NCI-H1105 treated with DMSO at 0.1 percent for 48 hours (cell line): ENCODE measurements at regions not wholly inside any gene's neighbourhood (a gene's known extent, or its start where the extent isn't known, plus 50 kb on each side); places are given as distances from the start of the nearest gene placed in this dataset.
A peak's percentile ranks its signal among the peaks of the same experiment; 100 is the strongest.
"Not testable (repeated sequence)": the region's sequence is repeated elsewhere in the genome, so short reads cannot be mapped to it uniquely, and the experiment has no call there.

Experiments
- DNase-seq: peaks from one replicate; lab custom pipeline; 2025; lab: John Stamatoyannopoulos, UW

DNA sequence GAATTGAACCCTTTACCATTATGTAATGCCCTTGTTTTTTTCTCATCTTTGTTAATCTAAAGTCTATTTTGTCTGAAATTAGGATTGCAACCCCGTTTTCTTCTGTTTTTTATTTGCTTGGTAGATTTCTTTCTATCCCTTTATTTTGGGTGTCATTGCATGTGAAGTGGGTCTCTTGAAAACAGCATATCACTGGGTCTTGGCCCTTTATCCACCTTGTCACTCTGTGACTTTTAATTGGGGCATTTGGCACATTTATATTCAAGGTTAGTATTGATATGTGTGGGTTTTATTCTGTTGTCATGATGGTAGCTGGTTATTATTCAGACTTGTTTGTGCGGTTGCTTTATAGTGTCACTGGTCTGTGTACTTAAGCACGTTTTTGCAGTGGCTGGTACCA is 117.4 kb upstream of the MARCHF11 start:
- DNase-seq: no peak

DNA sequence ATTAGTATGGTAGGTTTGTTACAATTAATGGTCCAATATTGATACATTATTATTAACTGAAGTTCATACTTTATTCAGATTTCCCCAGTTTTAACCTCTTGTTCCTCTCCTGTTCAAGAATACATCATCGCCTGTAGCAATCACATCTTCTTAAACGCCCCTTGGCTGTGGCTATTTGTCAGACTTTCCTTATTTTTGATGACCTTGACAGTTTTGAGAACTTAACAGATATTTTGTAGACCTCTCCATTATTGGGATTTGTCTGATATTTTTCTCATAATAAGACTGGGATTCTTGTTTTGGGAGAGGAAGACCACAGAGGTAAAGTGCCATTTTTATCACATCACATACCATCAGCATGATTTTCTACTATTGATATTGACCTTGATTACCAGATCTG is 112.3 kb upstream of the MARCHF11 start:
- no peak for DNase-seq

DNA sequence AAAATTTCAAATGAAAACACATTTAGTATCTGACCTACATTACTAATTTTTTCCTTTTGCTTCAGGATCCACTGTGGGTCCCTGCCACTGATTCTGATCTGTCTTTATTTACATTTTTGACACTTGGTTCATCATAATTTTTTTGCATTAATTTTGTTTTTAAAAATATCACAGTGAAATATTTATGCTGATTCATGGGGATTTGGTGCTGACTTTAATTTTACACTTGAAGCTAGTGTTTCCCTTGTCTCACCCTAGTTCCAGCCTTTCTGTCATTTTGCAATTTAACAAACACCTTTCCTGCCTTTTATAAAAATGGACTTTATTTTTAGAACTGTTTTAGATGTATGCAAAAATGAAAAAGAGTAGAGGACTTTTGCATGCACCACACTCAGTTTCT is 111.9 kb upstream of the MARCHF11 start:
- DNase-seq: no peak

DNA sequence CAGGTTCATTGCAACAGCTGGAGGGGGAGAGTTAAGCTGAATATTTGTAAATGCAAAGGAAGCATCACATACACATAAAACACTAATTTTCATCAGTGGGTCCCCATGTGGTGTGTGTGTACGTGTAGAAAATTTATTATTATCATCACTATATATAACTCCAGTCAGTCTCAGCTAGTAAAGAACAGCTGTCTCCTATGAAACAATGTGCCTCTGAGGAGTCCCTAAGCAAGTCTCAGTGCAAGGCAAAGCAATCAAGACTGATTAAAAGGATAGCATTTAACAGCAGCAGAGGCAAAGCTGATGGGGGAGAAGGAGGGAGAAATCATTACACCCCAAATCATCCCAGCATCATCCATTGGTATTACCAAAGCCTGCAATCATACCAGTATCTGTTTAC is 104.2 kb upstream of the MARCHF11 start:
- no peak for DNase-seq

DNA sequence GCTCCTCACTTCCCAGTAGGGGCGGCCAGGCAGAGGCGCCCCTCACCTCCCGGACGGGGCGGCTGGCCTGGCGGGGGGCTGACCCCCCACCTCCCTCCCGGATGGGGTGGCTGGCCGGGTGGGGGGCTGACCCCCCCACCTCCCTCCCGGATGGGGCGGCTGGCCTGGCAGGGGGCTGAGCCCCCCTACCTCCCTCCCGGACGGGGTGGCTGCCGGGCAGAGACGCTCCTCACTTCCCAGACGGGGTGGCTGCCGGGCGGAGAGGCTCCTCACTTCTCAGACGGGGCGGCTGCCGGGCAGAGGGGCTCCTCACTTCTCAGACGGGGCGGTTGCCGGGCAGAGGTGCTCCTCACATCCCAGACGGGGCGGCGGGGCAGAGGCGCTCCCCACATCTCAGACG is 97.3 kb upstream of the MARCHF11 start:
- DNase-seq: not testable (repeated sequence)

DNA sequence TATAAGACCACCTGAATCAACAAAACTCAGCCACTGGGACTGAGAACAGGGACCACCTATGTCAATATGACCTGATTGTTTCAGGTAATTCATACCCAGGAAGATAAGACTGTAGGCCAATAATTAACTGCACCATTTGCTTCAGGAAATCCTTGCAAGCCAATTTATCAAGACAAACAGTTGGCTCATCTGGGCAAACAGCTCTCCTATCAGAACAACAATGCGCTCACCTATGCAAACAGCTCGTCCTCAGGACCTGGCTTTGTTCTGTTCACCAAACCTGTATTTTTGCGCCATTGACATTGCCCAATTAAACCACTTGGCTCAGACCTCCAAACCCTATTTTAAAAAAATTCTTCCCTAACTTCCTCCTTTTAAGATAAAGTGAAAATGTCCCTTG is 92.3 kb upstream of the MARCHF11 start:
- DNase-seq: peak; percentile 80

DNA sequence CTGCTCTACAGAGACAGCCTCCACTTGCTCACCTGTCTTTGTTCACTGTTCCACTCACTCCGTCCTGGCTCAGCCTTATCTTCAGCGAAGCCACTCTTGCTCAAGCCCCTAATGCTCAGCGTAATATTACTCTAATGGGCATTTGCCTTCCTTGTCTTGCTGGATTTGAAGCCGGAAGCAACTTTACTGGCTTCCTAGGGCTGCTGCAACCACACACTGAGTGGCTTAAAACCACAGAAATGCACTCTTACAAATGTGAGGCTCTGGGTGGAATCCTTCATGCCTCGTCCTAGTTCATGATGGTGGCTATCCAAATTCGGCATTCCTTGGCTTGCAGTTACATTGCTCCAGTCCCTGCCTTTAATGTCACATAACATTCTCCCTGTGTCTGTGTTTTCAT is 85.5 kb upstream of the MARCHF11 start:
- no peak for DNase-seq

DNA sequence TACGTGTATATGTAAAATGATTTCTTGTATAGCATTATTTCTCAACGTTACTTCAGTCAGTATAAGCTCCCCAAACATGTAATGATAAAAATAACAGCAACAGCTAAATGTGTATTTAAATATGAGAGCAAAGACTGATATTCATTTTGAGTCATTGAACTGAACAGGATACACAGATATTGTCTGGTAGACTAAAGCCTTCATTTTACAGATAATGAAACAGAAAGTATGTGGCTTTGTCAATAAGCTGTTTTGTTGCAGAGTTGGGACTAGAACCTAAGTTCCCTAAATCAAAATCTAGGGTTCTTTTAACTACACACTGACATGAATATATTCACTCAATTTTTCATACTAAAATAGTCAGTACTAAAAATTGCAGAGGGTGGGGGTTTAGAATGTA is 80.4 kb upstream of the MARCHF11 start:
- no peak for DNase-seq

DNA sequence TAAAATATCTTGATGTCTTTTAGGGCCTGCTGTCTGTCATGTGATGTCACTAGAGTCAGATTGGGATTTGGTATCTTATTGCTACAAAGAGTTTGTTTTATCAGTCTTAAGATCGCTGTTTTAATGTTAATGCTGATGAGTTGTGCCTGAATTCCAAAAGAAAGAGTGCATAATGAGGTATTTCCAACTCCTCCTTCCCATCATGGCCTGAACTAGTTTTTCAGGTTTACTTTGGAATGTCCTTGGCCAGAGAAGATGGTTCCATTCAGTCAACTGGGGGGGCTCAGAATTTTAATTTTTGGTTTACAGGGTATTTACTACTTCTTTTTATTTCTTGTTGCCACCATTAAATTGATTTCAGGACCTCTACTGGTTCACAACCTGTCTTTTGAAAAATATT is 74.3 kb upstream of the MARCHF11 start:
- DNase-seq: no peak

DNA sequence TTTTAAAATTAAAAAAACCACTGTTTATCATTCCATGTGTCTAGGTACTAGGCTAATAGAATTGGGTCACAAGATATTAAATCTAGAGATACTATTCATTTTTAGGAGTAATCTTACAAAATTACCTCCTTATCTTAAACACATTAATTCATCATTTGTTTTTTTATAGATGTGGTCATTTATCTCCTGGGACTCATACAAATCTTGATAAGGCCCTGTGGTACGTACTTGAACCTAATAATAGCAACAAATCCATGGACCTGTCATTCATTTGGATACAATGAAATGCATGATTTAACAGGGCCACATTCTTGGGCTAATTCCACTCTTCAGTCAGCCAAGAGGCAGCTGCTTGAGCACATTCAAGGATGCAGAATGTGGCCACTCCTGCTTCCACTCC is 66.4 kb upstream of the MARCHF11 start:
- DNase-seq: no peak

DNA sequence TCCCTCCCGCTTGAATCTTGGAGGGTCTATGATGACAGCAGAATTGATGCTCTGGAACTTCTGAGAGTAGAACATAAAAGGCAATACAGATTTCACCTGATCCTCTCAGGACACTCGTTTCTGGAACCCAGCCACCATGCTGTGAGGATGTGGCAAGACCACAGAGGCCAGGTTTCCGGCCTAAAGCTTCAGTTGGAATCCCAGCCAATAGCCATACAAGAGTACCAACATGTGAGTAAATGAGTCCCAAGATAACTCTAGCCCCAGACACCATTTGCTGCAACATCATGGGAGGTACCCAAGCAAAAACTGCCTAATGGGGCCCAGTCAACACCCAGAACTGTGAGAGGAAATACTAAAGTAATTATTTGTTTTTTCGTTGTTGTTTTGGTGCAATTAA is 65.7 kb upstream of the MARCHF11 start:
- no peak for DNase-seq

DNA sequence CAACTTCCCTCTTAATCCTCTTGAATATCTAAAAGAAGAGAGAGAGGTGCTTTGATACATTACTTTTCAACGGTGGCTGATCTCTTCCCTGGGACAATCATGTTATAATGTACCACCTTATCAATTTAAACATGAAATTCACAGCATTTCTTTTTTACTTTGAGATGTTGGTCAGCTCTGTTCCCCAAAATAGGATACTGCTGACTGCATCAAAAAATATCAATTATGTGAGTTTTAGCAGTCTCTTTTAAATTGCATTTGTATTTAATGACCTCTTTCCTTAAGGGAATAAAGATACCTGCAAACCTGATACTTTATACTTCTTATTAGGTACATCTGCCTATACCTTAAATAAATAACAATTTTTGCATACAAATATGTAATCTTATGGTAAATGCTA is 58.4 kb upstream of the MARCHF11 start:
- DNase-seq: no peak

DNA sequence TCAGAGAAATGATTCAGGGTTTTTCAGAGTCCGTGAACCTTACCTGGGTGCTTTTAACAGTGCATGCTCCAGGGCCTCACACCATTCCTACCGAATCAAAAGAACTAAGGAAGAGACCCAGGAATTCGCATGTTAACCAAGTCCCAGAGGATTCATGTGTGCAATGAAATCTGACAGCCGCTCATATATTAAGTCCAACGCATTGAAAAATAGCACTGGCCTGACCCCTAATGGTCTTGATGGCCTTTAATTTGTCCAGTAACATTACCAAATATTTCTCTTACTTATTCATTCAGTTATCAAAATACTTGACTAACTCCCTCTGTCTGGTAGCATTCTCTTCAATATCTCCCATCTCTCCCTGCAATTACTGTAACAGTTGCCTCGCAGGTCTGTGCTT is 55.0 kb upstream of the MARCHF11 start:
- DNase-seq: no peak

DNA sequence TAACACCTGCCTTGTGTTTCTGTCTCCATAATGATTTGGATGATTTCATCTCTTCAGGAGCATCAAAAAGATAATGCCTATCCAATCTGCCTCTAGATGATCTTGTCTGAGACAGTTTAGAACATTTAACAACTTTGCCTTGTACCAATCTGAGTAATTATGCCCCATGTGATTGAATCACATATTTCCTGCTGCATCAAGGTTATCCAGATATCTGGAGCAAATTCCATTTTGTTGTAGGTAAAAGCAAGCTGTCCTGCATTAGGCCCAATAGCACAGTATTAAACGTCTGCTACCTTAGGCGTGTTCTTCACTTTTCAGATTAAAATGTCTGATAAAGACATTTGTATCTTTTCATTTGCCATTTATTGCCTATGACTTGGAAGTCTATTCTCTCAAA is 54.1 kb upstream of the MARCHF11 start:
- no peak for DNase-seq

DNA sequence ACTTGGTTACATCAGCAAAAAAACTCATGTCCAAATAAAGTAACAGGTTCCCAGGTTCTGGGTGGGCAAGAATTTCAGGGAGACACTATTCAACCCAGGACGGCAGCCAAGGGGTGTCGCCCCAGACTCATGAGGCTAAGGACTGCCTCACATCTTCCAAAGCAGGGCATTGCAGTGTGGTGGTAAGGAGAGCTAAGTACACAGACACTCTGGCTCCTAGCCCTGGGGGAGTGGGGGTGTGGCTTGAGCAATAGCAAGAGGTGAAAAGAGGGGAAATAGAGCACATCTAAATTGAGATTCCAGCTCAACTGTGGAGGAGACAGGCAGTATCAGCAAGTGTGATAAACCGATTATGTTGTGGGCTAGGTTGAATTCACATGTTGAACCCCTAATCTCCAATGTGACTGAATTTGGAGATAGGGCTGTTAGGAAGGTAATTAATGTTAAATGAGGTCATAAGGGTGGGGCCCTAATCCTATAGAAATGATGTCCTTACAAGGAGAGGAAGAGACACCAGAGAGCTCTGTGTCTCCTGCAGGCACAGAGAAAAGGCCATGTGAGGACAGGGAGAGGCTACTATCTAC is 49.9 kb upstream of the MARCHF11 start:
- no peak for DNase-seq
